ENCODE measurements at regions not wholly inside any gene's neighbourhood (a gene's known extent, or its start where the extent isn't known, plus 50 kb on each side); places are given as distances from the start of the nearest gene placed in this dataset.

DNA sequence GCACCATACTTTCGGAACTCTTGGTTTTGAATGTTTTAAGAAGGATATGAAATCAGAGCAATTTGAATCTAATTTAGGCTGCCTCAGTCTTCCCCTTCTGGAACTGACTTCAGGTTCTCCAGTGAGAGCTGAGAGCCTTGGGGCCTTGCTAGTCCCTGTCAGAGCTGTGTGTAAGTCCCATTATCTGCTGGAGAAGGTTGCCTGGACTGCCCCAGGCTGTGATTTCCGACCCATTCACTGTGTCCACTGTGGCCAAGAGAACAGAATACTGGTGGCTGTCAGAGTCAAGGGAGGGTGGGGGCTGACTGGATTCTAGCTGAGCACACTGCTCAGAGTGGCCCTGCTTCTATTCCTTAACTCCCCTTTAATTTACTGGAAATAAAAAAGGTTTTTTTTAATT is 278.0 kb downstream of the KCNS3 start:
- no CpG with 5 or more reads among the region's 2 CpGs for WGBS (ENCODE audit: extremely low coverage, insufficient read length, low lambda C conversion rate)
- Histone ChIP-seq H3K56ac (ENCODE audit: insufficient read length, low read depth, low read length) (no peak overlapping the region), H2AFZ (ENCODE audit: low read length) (no peak overlapping the region), H3K18ac (ENCODE audit: insufficient read length, low read depth, low read length) (no peak overlapping the region), H3T11ph (ENCODE audit: low read length) (no peak overlapping the region), H2BK15ac (ENCODE audit: low read depth, low read length) (no peak overlapping the region), H3K9ac (ENCODE audit: extremely low read depth, insufficient read length, low read length) (no peak overlapping the region), H4K8ac (replicated peaks; ENCODE audit: insufficient read length, low read depth, low read length) (no peak overlapping the region), H3K23me2 (ENCODE audit: insufficient read length, low read depth, low read length, poor library complexity, severe bottlenecking) (no peaks in the 10 kb centered on the region), H3K4me1 (ENCODE audit: insufficient read depth, low read length) (no peaks in the 10 kb centered on the region), H3K27me3 (ENCODE audit: insufficient read depth, low read length) (no peaks in the 10 kb centered on the region), H2AK5ac (ENCODE audit: insufficient read length, low read length) (no peak overlapping the region), H2BK12ac (ENCODE audit: insufficient read length, low read depth, low read length) (no peak overlapping the region), H4K20me1 (ENCODE audit: control insufficient read depth, insufficient read depth, insufficient read length) (no peaks in the 10 kb centered on the region), H3K79me1 (ENCODE audit: insufficient read depth, low read depth, low read length, poor library complexity, severe bottlenecking) (no peaks in the 10 kb centered on the region), H3K23ac (ENCODE audit: insufficient read length, low read depth, low read length) (no peak overlapping the region), H3K79me2 (ENCODE audit: insufficient read depth, low read length) (peaks cover 3% of the 10 kb centered on the region; the same call in 1 of the 2 replicates), H2BK20ac (ENCODE audit: low read depth, low read length, poor library complexity, severe bottlenecking) (no peak overlapping the region), H3K14ac (ENCODE audit: insufficient read depth, low read length) (no peak overlapping the region), H3K27ac (ENCODE audit: insufficient read length, low read depth, low read length) (no peak overlapping the region), H3K4ac (ENCODE audit: low read depth, low read length) (no peak overlapping the region), H3K4me2 (ENCODE audit: insufficient read depth, insufficient read length, low read length) (no peak overlapping the region), H2BK5ac (ENCODE audit: insufficient read length, low read length) (no peak overlapping the region), H4K5ac (ENCODE audit: insufficient read length, low read depth, low read length) (no peak overlapping the region), H3K9me3 (ENCODE audit: control insufficient read depth, low read depth, low read length) (no peaks in the 10 kb centered on the region), H4K91ac (ENCODE audit: insufficient read length, low read depth, low read length) (no peak overlapping the region), H2BK120ac (ENCODE audit: low read depth, low read length, poor library complexity, severe bottlenecking) (no peak overlapping the region)
- DNase-seq = no peak
- H3K4me3 Mint-ChIP-seq = no peak overlapping the region
- H3K9me3 Mint-ChIP-seq = no peaks in the 10 kb centered on the region
- no peak overlapping the region for H3K27ac Mint-ChIP-seq
- H3K4me1 Mint-ChIP-seq = no peaks in the 10 kb centered on the region
- no peaks in the 10 kb centered on the region for H3K27me3 Mint-ChIP-seq (ENCODE audit: low read depth)
- TF ChIP-seq, protein P1, sequence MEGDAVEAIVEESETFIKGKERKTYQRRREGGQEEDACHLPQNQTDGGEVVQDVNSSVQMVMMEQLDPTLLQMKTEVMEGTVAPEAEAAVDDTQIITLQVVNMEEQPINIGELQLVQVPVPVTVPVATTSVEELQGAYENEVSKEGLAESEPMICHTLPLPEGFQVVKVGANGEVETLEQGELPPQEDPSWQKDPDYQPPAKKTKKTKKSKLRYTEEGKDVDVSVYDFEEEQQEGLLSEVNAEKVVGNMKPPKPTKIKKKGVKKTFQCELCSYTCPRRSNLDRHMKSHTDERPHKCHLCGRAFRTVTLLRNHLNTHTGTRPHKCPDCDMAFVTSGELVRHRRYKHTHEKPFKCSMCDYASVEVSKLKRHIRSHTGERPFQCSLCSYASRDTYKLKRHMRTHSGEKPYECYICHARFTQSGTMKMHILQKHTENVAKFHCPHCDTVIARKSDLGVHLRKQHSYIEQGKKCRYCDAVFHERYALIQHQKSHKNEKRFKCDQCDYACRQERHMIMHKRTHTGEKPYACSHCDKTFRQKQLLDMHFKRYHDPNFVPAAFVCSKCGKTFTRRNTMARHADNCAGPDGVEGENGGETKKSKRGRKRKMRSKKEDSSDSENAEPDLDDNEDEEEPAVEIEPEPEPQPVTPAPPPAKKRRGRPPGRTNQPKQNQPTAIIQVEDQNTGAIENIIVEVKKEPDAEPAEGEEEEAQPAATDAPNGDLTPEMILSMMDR (conservative IDR thresholded peaks at IDR 0.05) = no peak
- H3K36me3 Mint-ChIP-seq (ENCODE audit: insufficient read depth in 1 of 3, low read depth in 3 of 3) = no peaks in the 10 kb centered on the region
